Mucosa of descending colon (tissue), 3 donors: ENCODE measurements at regions not wholly inside any gene's neighbourhood (a gene's known extent, or its start where the extent isn't known, plus 50 kb on each side); places are given as distances from the start of the nearest gene placed in this dataset.
"Not testable (repeated sequence)": the region's sequence is repeated elsewhere in the genome, so short reads cannot be mapped to it uniquely, and the experiment has no call there.

Experiments
- ATAC-seq: fragments of 200-7000 bp; cut with Tn5 transposase; one replicate; pipeline ENCODE4 v1.9.1; 2020; ENCODE audit warnings: mild to moderate bottlenecking, moderate library complexity
- DNase-seq, 3 donors: peaks; one replicate each; pipeline ENCODE4 v3.0.0-alpha.2; 2020
- H3K36me3 ChIP-seq: fragments of 200-600 bp; one replicate; pipeline ENCODE4 v1.8.0; 2021; ENCODE audit warnings: low read depth, mild to moderate bottlenecking
- H3K4me1 ChIP-seq: fragments of 200-600 bp; one replicate; pipeline ENCODE4 v1.8.0; 2021; ENCODE audit warnings: low read depth, mild to moderate bottlenecking
- H3K4me3 ChIP-seq: fragments of 200-600 bp; one replicate; pipeline ENCODE4 v1.8.0; 2021; ENCODE audit warnings: mild to moderate bottlenecking
- H3K9me3 ChIP-seq: fragments of 200-600 bp; one replicate; pipeline ENCODE4 v1.8.0; 2021; ENCODE audit warnings: mild to moderate bottlenecking
- intact Hi-C, 2 donors: fragments of 100-400 bp; cut with DNase I in 1 of 2; cut with micrococcal nuclease in 1 of 2; formaldehyde crosslinking; loops; one replicate each; pipeline versions ENCODE4 v1.11.0 to v1.11.1; 2022; cut with DNase I, micrococcal nuclease
- TF ChIP-seq, protein P1 (sequence below): fragments of 200-600 bp; IDR thresholded peaks from one replicate; pipeline ENCODE4 v1.8.0; 2022; ENCODE audit warnings: antibody characterized with exemption, mild to moderate bottlenecking
- donor health status: DM: no; HTN: no; CAD: no; lungs with moderate emphysema.
- donor health status: DM: no; HTN: no; CAD: no.
- donor health status: DM: no; HTN: yes; CAD: no.

DNA sequence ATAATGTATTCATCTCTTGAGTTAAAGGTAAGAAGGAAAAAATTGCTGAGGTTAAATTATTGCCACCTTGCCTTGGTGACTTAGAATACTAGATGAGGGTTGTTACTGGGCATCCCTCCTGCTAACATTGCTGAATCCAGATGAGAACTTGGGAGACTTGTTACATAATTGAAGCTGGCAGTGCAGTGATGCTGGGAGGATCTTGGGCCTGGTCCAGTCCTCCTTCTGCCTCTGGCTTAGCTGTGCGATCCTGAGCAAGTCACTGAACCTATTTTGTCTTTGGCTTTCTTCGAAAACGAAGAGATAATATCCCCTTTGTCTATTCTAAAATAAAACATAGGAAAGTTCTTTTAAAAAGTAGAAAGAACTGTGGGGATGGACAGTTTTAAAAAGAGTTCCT is 244.9 kb upstream of the NRIP1 start:
- DNase-seq (no peak), ATAC-seq (no peak)
- Histone ChIP-seq H3K4me3 (no peak overlapping the region), H3K9me3 (no peaks in the 10 kb centered on the region), H3K36me3 (no peaks in the 10 kb centered on the region), H3K4me1 (no peaks in the 10 kb centered on the region)
- intact Hi-C loops = no loop called here
- TF ChIP-seq, protein P1, sequence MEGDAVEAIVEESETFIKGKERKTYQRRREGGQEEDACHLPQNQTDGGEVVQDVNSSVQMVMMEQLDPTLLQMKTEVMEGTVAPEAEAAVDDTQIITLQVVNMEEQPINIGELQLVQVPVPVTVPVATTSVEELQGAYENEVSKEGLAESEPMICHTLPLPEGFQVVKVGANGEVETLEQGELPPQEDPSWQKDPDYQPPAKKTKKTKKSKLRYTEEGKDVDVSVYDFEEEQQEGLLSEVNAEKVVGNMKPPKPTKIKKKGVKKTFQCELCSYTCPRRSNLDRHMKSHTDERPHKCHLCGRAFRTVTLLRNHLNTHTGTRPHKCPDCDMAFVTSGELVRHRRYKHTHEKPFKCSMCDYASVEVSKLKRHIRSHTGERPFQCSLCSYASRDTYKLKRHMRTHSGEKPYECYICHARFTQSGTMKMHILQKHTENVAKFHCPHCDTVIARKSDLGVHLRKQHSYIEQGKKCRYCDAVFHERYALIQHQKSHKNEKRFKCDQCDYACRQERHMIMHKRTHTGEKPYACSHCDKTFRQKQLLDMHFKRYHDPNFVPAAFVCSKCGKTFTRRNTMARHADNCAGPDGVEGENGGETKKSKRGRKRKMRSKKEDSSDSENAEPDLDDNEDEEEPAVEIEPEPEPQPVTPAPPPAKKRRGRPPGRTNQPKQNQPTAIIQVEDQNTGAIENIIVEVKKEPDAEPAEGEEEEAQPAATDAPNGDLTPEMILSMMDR = no peak

DNA sequence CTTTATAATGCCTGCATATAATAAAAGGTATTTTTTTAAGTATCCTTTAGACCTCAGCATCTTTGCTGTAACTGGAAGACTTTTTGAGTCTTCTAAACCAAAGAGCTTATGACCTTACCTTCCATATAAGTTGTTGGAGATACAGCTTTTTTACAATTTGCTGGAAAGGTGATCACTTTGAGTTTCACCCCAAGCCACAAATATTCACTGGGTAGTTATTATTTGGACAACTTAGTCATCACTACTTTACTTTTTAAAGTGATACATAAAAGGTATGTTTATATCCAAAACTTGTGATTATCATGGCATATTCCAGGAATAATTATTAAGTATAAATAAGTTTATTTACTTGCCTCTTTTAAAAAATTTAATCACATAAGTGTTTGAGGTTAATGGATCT is 246.7 kb upstream of the NRIP1 start:
- no peak overlapping the region for H3K4me3 ChIP-seq
- DNase-seq = no peak
- no peaks in the 10 kb centered on the region for H3K36me3 ChIP-seq
- H3K4me1 ChIP-seq = no peaks in the 10 kb centered on the region
- no peak for ATAC-seq
- TF ChIP-seq, protein P1 = no peak
- intact Hi-C loops = no loop called here
- H3K9me3 ChIP-seq = no peaks in the 10 kb centered on the region

DNA sequence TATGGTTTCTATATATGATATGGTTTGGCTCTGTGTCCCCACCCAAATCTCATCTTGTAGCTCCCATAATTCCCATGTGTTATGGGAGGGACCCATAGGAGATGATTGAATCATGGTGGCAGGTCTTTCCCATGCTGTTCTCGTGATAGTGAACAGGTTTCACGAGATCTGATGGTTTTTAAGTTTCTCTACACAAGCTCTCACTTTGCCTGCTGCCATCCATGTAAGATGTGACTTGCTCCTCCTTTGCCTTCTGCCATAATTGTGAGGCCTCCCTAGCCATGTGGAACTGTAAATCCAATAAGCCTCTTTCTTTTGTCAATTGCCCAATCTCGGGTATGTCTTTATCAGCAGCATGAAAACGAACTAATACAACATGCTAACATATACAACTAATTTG is 252.2 kb upstream of the NRIP1 start:
- H3K36me3 ChIP-seq, H3K4me1 ChIP-seq, intact Hi-C loops, DNase-seq, H3K9me3 ChIP-seq, ATAC-seq, H3K4me3 ChIP-seq: not testable (repeated sequence)

DNA sequence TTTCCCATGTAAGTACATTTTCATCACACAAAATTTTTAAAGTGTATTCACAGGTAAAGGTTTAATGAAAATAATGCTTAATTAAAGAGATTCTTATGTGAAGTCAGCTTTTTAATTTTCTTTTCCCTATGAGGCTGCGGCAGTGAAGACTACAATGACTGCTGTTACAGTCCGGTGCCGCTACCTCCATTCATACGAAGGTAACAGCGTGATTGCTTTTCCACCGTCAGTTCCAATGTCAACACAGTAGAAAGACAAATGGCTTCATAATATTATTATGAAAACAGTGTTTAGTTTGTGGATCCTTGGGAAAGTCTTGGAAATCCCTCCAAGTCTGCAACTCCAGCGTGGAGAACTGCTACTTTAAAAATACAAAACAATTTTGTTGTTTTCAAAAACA is 254.9 kb upstream of the NRIP1 start:
- no peak overlapping the region for H3K4me3 ChIP-seq
- H3K4me1 ChIP-seq = no peaks in the 10 kb centered on the region
- no peak for DNase-seq
- TF ChIP-seq, protein P1 = no peak
- H3K9me3 ChIP-seq = no peaks in the 10 kb centered on the region
- intact Hi-C loops = no loop called here
- H3K36me3 ChIP-seq = no peaks in the 10 kb centered on the region
- no peak for ATAC-seq

DNA sequence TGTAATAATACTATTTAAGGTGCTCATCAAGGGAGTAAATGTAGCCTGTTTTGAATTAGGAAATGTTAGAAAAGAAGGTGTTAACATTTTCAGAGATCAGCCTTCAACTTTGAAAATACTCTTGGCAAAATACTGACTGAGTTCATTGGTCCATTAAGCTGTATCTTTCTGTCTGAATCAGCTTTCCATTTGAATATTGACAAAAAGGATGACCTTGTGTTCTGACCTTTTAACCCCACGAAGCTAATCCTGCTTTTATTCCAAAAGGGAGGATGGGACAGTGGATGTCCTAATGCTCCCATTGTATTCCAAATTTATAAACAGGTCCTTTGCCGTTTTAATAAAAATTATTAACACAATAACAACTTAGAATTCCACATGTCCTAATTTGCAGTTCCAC is 259.7 kb upstream of the NRIP1 start:
- TF ChIP-seq, protein P1 = no peak
- Histone ChIP-seq H3K4me3 (no peak overlapping the region), H3K4me1 (no peaks in the 10 kb centered on the region), H3K9me3 (no peaks in the 10 kb centered on the region), H3K36me3 (no peaks in the 10 kb centered on the region)
- intact Hi-C loops = no loop called here
- no peak for ATAC-seq
- DNase-seq = no peak

DNA sequence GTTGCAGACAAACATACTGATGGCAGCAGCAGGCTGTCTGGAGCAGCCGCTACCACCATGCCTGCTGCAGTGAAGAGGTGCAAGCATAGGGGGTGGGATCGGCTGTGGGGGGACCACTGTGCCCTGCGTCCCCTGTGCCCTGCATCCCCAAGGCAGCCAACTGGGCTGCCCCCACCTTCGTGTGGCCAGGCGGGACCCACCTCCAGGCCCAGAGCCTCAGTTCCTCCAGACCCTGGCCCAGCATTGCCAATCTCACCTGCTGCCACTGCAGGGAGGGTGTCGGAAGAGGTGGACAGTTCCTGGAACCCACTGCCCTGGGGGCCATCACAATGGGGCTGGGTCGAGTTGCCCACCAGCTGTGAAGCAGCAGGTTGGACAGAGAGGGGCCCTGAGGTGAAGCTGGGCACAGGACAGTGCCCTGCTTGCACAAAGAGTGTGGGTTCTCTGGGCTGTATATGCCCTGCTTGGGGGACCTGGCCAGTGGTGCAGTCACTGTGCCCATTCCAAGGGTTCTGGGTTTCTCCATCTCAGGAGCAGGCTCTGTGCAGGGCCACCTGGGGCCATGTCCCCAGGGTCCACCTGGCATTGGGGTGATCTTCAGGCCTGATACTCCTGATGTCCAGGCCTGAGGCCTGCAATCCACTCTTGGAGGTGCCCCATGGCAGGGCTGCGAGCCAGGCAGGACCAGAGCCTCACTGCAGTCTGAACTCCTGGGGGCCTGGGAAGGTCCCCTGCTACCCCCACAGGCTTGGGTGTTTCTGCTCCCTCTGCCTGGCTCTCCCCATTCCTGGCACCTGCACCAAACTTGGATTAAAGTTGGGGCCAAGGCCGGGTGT is 261.4 kb upstream of the NRIP1 start:
- Histone ChIP-seq H3K4me1 (no peaks in the 10 kb centered on the region), H3K36me3 (no peaks in the 10 kb centered on the region), H3K9me3 (no peaks in the 10 kb centered on the region), H3K4me3 (no peak overlapping the region)
- DNase-seq = no peak
- intact Hi-C loops = no loop called here
- TF ChIP-seq, protein P1 = no peak
- ATAC-seq = no peak
